ENCODE measurements at regions not wholly inside any gene's neighbourhood (a gene's known extent, or its start where the extent isn't known, plus 50 kb on each side); places are given as distances from the start of the nearest gene placed in this dataset.

DNA sequence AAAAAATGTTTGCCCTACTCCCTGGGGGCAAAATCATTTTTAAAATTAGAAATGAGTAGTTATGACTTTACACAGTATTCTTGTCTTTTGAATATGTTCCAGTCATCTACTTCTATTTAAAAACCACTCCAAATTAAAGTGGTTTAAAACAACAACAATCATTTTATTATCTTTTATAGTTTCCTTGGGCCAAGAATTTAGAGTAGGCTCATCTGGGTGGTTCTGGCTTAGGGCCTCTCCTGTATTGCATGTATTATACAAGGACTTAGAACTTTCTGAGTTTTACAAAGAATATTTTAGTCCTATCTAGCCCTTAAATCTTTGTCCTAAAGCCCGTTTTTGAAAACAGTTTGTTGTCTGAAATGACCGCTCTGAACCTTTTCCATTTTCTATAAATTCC, 132.5 kb upstream of the INTU start:
- TF ChIP-seq, protein P1, sequence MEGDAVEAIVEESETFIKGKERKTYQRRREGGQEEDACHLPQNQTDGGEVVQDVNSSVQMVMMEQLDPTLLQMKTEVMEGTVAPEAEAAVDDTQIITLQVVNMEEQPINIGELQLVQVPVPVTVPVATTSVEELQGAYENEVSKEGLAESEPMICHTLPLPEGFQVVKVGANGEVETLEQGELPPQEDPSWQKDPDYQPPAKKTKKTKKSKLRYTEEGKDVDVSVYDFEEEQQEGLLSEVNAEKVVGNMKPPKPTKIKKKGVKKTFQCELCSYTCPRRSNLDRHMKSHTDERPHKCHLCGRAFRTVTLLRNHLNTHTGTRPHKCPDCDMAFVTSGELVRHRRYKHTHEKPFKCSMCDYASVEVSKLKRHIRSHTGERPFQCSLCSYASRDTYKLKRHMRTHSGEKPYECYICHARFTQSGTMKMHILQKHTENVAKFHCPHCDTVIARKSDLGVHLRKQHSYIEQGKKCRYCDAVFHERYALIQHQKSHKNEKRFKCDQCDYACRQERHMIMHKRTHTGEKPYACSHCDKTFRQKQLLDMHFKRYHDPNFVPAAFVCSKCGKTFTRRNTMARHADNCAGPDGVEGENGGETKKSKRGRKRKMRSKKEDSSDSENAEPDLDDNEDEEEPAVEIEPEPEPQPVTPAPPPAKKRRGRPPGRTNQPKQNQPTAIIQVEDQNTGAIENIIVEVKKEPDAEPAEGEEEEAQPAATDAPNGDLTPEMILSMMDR (IDR thresholded peaks at IDR 0.05), result no peak
- H3K36me3 Mint-ChIP-seq (ENCODE audit: low read depth), result no peaks in the 10 kb centered on the region
- ChIA-PET CTCF (no interaction called here), POLR2A (no interaction called here)
- peaks cover 1% of the 10 kb centered on the region for H3K27me3 Mint-ChIP-seq
- H3K27ac Mint-ChIP-seq, result no peak overlapping the region
- no peak overlapping the region for H3K4me3 Mint-ChIP-seq
- H3K4me1 Mint-ChIP-seq (ENCODE audit: low read depth), result no peaks in the 10 kb centered on the region
- no peak for DNase-seq
- H3K9me3 Mint-ChIP-seq, result peaks cover 2% of the 10 kb centered on the region
- ATAC-seq, result no peak
- intact Hi-C loops (cut with micrococcal nuclease), result no loop called here

- TF ChIP-seq, protein P1 (IDR thresholded peaks at IDR 0.05), result no peak
- Mint-ChIP-seq H3K36me3 (ENCODE audit: low read depth) (no peaks in the 10 kb centered on the region), H3K27ac (no peak overlapping the region), H3K4me1 (ENCODE audit: low read depth) (no peaks in the 10 kb centered on the region), H3K9me3 (peaks cover 2% of the 10 kb centered on the region), H3K27me3 (peaks cover 1% of the 10 kb centered on the region), H3K4me3 (no peak overlapping the region)
- DNase-seq, result no peak
- intact Hi-C loops (cut with micrococcal nuclease), result no loop called here
- ChIA-PET POLR2A (no interaction called here), CTCF (no interaction called here)
- no peak for ATAC-seq
Measured at GRCh38 chr4:127501103-127501502, 131.7 kb upstream of the INTU start.

DNA sequence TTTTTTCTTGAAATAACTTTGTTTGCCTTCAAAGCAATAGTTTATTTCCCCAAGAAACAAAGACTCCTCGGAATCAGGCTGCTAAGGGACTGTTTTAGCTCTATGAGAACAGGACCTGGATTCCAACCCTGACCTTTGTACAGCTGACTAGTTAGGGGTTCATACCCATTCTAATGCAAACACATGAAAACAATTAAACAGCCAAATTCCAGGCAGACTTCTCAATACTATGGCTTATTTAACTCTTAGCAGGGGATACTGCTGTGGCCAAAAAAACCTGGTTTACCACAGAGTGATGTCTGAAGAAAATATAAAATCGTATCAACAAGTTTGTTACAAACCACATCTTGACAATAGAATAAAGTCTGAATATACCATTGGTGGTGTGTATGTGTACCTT, 129.6 kb upstream of the INTU start:
- TF ChIP-seq, protein P1 (IDR thresholded peaks at IDR 0.05), result no peak
- H3K9me3 Mint-ChIP-seq, result no peaks in the 10 kb centered on the region
- no peaks in the 10 kb centered on the region for H3K36me3 Mint-ChIP-seq (ENCODE audit: low read depth)
- ChIA-PET POLR2A (no interaction called here), CTCF (no interaction called here)
- ATAC-seq (no peak), DNase-seq (no peak)
- peaks cover 1% of the 10 kb centered on the region for H3K27me3 Mint-ChIP-seq
- H3K4me3 Mint-ChIP-seq, result no peak overlapping the region
- intact Hi-C loops (cut with micrococcal nuclease), result no loop called here
- H3K27ac Mint-ChIP-seq, result no peak overlapping the region
- H3K4me1 Mint-ChIP-seq (ENCODE audit: low read depth), result no peaks in the 10 kb centered on the region

DNA sequence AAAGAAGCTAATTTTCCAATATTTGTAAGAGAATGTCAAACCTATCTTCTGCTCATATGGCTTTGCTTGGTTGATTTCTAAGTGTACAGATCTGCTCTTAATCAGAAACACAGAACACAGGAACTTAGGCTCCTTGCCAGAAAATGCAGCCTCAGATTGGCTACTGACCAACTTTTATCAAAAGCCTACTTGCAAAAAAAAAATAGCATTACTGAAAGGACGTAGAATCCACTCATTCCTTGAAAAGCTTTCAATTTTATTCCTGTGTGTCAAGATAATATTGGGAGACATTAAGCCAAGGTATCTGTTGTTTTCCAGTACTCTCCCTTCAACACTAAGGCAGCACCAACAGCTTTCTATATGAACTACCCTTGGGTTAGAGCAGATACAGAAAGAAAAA, 127.6 kb upstream of the INTU start:
- ATAC-seq (no peak), DNase-seq (no peak)
- H3K27ac Mint-ChIP-seq, result no peak overlapping the region
- TF ChIP-seq, protein P1 (IDR thresholded peaks at IDR 0.05), result no peak
- peaks cover 1% of the 10 kb centered on the region for H3K27me3 Mint-ChIP-seq
- no peaks in the 10 kb centered on the region for H3K4me1 Mint-ChIP-seq (ENCODE audit: low read depth)
- H3K36me3 Mint-ChIP-seq (ENCODE audit: low read depth), result no peaks in the 10 kb centered on the region
- intact Hi-C loops (cut with micrococcal nuclease), result no loop called here
- no peak overlapping the region for H3K4me3 Mint-ChIP-seq
- POLR2A ChIA-PET, result no interaction called here
- CTCF ChIA-PET, result interaction anchor here (0.6 kb wide), 1 partner anchor 11 kb away, joined by 3 read pairs; no protein-coding TSS in a partner anchor
- no peaks in the 10 kb centered on the region for H3K9me3 Mint-ChIP-seq

DNA sequence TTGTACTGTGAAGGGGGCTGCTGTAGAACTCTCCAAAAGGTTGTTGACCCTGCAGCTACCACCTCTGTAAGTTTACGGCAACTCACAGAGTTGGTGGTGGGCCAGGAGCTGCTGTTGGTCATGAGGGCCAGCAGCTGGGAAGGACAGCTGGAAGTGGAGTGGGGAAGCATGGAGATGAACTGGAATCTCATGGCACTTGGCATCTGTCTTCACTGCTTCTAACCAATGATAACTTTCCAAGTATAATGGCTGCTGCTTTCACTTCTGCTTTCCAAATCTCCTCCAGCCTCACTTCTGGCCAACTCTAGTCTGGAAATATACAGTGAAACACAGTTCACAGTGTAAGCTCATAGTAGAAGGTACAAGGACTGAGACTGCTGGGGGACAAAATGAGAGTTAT, 126.5 kb upstream of the INTU start:
- intact Hi-C loops (cut with micrococcal nuclease), result no loop called here
- TF ChIP-seq, protein P1 (IDR thresholded peaks at IDR 0.05), result no peak
- Mint-ChIP-seq H3K27me3 (peaks cover 1% of the 10 kb centered on the region), H3K36me3 (ENCODE audit: low read depth) (no peaks in the 10 kb centered on the region), H3K4me3 (no peak overlapping the region), H3K27ac (no peak overlapping the region), H3K4me1 (ENCODE audit: low read depth) (no peaks in the 10 kb centered on the region), H3K9me3 (no peaks in the 10 kb centered on the region)
- POLR2A ChIA-PET, result no interaction called here
- CTCF ChIA-PET, result no interaction called here
- DNase-seq (no peak), ATAC-seq (no peak)
